Cardiac muscle cell (in vitro differentiated cells and primary cell): ENCODE measurements at regions not wholly inside any gene's neighbourhood (a gene's known extent, or its start where the extent isn't known, plus 50 kb on each side); places are given as distances from the start of the nearest gene placed in this dataset.

Experiments used
- DNase-seq, 2 donors: peaks; one replicate each; pipeline versions ENCODE4 v3.0.0 to v3.0.0-alpha.2; 2010 to 2017; ENCODE audit warnings: low read depth in 1 of 2, low spot score in 1 of 2
- H3K27ac ChIP-seq: fragments of 200-600 bp; sonication (generic); 2 replicates; pipeline ENCODE4 v1.5.1; 2016
- H3K27me3 ChIP-seq: fragments of 200-600 bp; sonication (generic); 2 replicates; pipeline ENCODE4 v1.6.0; 2016; ENCODE audit warnings: control low read depth
- H3K36me3 ChIP-seq: fragments of 200-600 bp; sonication (generic); 2 replicates; pipeline ENCODE4 v1.5.1; 2016; ENCODE audit warnings: control low read depth
- H3K4me1 ChIP-seq: fragments of 200-600 bp; sonication (generic); 2 replicates; pipeline ENCODE4 v1.8.1; 2017; ENCODE audit warnings: low read depth, mild to moderate bottlenecking, mixed run types
- H3K4me3 ChIP-seq: fragments of 200-600 bp; sonication (generic); 2 replicates; pipeline ENCODE4 v1.5.1; 2016; ENCODE audit warnings: mild to moderate bottlenecking
- H3K9me3 ChIP-seq: fragments of 200-600 bp; sonication (generic); 2 replicates; pipeline ENCODE4 v1.5.1; 2017; ENCODE audit warnings: low read depth, mild to moderate bottlenecking, control low read depth
- CTCF ChIP-seq: IDR thresholded peaks from 2 replicates; pipeline ENCODE4 v1.5.1; 2012; ENCODE audit warnings: low read depth, mild to moderate bottlenecking, low read length

GRCh38 chr5:2131826-2132496, 249.2 kb upstream of the IRX4 start:
- H3K27ac ChIP-seq = no peak overlapping the region
- DNase-seq = no peak
- no peak overlapping the region for H3K4me3 ChIP-seq
- H3K27me3 ChIP-seq = no peaks in the 10 kb centered on the region
- H3K4me1 ChIP-seq = peaks cover 12% of the 10 kb centered on the region
- no peaks in the 10 kb centered on the region for H3K9me3 ChIP-seq
- H3K36me3 ChIP-seq = no peaks in the 10 kb centered on the region
- TF ChIP-seq CTCF = no peak

- Histone ChIP-seq H3K4me3 (no peak overlapping the region), H3K4me1 (peaks cover 12% of the 10 kb centered on the region), H3K36me3 (no peaks in the 10 kb centered on the region), H3K27ac (no peak overlapping the region), H3K9me3 (no peaks in the 10 kb centered on the region), H3K27me3 (no peaks in the 10 kb centered on the region)
- no peak for TF ChIP-seq CTCF
- no peak for DNase-seq
Measured at GRCh38 chr5:2131196-2131595, 248.5 kb upstream of the IRX4 start.

DNA sequence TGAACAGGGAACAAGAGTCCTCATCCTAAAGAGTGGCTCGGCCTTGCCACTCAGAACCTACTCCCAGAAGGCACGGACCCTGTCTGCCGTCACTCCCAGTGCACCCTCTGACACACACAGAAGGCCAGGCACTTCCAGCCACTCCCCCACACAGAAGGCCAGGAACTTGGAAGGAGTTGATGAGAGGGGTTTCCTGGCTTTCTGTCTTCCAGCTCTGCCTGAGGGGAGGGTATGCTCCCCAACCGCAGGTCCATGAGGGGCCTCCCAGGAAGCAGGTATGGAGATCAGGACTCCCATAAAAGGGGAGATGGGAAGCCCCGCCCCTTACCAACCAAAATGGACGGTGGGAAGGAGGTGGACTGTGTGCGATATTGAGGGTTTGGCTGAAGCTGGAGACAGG, 247.6 kb upstream of the IRX4 start:
- peak in 1 of 2 donors; percentile 19 for DNase-seq
- Histone ChIP-seq H3K36me3 (no peaks in the 10 kb centered on the region), H3K27me3 (no peaks in the 10 kb centered on the region), H3K4me1 (peaks cover 12% of the 10 kb centered on the region), H3K4me3 (no peak overlapping the region), H3K9me3 (no peaks in the 10 kb centered on the region), H3K27ac (peak overlapping the region; percentile 25)
- TF ChIP-seq CTCF = no peak

- Histone ChIP-seq H3K27ac (peak overlapping the region; percentile 25), H3K9me3 (no peaks in the 10 kb centered on the region), H3K4me1 (peaks cover 12% of the 10 kb centered on the region), H3K4me3 (no peak overlapping the region), H3K36me3 (no peaks in the 10 kb centered on the region), H3K27me3 (no peaks in the 10 kb centered on the region)
- TF ChIP-seq CTCF = no peak
- peak in 1 of 2 donors; percentile 30 for DNase-seq
Measured at GRCh38 chr5:2129568-2130272, 247.0 kb upstream of the IRX4 start.

DNA sequence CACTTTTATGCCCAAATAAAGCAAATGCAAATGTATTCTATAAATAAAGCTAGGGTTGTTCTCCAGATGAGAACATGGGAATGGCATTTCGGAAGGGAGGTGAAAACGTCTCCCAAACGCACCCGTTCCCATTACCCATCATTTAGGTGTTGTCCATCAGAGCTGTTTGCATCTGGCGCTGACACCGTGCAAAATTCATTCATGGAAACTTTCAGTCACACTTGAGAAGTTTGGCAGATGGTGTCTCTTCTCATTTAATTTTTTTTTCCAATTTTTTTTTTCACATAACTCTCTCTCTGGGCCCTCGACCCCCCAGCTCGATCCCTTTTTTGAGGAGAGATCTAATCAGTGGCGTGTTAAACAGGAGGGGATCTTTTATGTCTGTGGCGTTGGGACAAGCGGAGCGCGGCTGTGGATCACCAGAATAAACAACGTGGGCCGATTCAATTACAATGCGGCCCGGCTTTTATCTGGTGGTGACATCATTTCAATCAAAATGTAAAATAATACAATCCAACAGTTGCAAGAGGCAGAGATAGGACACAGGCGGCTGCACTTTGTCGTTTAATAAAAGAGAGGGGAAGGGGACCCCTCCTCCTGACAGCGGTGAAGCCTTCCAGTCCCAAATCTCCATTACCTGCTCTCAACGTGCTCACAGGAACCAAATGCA, 246.1 kb upstream of the IRX4 start:
- no peaks in the 10 kb centered on the region for H3K27me3 ChIP-seq
- no peak overlapping the region for H3K4me3 ChIP-seq
- no peak overlapping the region for H3K27ac ChIP-seq
- TF ChIP-seq CTCF = no peak
- no peaks in the 10 kb centered on the region for H3K9me3 ChIP-seq
- peaks cover 12% of the 10 kb centered on the region for H3K4me1 ChIP-seq
- no peaks in the 10 kb centered on the region for H3K36me3 ChIP-seq
- DNase-seq = no peak
